Fibroblast of mammary gland (primary cell): ENCODE measurements at regions not wholly inside any gene's neighbourhood (a gene's known extent, or its start where the extent isn't known, plus 50 kb on each side); places are given as distances from the start of the nearest gene placed in this dataset.

ENCODE experiments used
- DNase-seq: peaks from one replicate; pipeline ENCODE4 v3.0.0-alpha.2; 2010; ENCODE audit warnings: low read depth
- H3K4me3 ChIP-seq: 2 replicates; pipeline ENCODE4 v1.5.1; 2011; ENCODE audit warnings: low read depth, mild to moderate bottlenecking, low read length, moderate library complexity; ENCODE audit not compliant: control insufficient read depth
- TF ChIP-seq, protein P1 (sequence below): conservative IDR thresholded peaks from 2 replicates; pipeline ENCODE4 v1.5.1; 2011; ENCODE audit warnings: low read depth, low read length, inconsistent platforms; ENCODE audit not compliant: control insufficient read depth, insufficient read depth

DNA sequence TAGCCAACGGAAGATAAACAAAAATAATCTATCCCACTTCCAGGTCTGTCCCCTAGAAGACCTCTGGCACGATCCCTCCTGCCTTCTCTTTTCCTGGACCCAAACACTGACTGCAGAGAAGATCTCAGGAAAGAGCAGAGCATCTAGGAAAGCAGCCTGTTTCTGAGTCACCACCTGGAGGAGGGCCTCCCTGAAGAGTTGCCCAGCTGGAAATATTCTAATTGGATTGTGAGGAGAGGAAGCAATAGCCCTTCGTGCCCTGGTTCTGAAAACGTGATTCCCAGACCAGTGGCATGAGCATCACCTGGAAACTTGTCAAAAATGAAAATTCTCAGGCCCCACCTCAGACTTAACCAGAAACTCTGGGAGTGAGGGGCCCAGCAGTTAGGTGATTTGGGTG is 411.1 kb downstream of the SETD4 start:
- peak; percentile 72 for DNase-seq
- H3K4me3 ChIP-seq: no peak overlapping the region
- TF ChIP-seq, protein P1, sequence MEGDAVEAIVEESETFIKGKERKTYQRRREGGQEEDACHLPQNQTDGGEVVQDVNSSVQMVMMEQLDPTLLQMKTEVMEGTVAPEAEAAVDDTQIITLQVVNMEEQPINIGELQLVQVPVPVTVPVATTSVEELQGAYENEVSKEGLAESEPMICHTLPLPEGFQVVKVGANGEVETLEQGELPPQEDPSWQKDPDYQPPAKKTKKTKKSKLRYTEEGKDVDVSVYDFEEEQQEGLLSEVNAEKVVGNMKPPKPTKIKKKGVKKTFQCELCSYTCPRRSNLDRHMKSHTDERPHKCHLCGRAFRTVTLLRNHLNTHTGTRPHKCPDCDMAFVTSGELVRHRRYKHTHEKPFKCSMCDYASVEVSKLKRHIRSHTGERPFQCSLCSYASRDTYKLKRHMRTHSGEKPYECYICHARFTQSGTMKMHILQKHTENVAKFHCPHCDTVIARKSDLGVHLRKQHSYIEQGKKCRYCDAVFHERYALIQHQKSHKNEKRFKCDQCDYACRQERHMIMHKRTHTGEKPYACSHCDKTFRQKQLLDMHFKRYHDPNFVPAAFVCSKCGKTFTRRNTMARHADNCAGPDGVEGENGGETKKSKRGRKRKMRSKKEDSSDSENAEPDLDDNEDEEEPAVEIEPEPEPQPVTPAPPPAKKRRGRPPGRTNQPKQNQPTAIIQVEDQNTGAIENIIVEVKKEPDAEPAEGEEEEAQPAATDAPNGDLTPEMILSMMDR: no peak

- TF ChIP-seq, protein P1: no peak
- H3K4me3 ChIP-seq: no peak overlapping the region
- DNase-seq: no peak
These were observed 411.8 kb downstream of the SETD4 start for GRCh38 chr21:35648512-35648911.

DNA sequence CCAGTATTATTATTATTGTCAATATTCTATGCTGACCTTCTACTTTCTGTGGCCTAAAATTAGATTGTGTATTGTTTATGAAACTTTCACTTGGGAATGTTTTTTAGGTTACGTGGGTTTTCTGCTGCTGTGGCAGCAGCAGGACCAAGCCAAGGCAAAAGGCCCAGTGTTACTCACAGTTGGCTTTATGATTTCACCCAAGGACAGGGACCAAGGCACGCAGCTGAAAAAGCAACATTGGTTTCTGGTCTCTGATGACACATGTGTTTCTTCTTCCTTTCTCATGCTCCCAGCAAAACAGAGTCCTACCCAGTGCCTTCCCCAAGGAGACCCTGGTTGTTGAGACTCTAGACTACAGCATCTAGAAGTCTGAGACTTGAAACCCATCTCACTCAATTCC is 413.7 kb downstream of the SETD4 start:
- TF ChIP-seq, protein P1: no peak
- peak; percentile 61 for DNase-seq
- H3K4me3 ChIP-seq: no peak overlapping the region

DNA sequence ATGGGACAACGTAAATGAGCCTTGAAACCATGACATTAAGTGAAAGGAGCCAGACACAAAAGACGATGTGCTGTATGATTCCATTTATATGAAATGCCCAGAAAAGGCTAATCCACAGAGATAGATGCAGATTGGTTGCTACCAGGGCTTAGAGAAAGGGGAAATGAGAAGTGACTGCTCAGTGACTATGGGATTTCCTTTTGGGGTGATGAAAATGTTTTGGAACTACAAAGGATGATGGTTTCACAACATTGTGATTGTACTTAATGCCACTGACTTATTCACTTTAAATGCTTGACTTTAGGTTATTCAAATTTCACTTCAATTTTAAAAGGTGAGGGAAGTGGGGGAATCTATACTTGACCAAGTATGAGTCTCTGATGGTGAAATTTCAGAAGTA is 414.3 kb downstream of the SETD4 start:
- TF ChIP-seq, protein P1: no peak
- no peak for DNase-seq
- H3K4me3 ChIP-seq: no peak overlapping the region

GRCh38 chr21:35644523-35644922 is 415.8 kb downstream of the SETD4 start:
- H3K4me3 ChIP-seq: no peak overlapping the region
- no peak for DNase-seq
- TF ChIP-seq, protein P1: no peak

DNA sequence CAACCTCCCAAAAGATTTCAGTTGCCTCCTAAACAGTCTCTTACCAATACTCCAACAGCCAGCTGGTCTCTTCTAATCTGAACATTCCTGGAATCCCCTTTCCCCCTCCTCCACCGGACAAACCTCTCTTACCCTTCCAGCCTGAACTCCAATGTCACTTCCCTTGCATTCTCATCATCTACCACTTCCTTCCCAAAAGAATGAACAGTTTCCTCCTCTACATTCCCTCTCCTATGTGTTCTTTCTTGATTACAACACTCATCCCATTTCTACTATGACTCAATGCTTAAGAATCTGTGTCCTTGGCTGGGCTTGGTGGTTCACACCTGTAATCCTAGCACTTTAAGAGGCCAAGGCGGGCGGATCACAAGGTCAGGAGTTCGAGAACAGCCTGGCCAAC is 417.1 kb downstream of the SETD4 start:
- TF ChIP-seq, protein P1: no peak
- DNase-seq: peak; percentile 70
- H3K4me3 ChIP-seq: no peak overlapping the region
